ENCODE measurements at regions not wholly inside any gene's neighbourhood (a gene's known extent, or its start where the extent isn't known, plus 50 kb on each side); places are given as distances from the start of the nearest gene placed in this dataset.

DNA sequence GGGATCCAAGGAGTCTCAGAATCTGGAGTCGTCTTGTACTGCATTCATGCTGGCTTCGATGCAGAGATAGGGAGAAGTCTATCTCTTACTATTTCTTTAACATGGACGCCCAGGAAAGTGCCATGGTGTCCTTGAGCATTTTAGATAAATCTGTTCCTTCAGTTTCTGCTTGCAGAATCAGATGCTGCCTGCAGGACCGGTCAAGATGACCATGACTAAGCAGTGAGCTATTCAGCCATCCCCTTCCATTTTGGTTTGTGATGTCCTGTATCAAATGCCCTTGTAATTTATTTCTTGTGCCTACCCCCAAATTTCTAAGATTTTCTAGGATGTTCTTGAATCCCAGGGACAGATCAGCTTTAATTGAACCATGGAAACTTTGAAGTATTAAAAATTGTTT is 139.4 kb upstream of the TP63 start:
- 85 to 92% methylated on average over 4 of the region's 4 CpGs for WGBS, 2 donors

DNA sequence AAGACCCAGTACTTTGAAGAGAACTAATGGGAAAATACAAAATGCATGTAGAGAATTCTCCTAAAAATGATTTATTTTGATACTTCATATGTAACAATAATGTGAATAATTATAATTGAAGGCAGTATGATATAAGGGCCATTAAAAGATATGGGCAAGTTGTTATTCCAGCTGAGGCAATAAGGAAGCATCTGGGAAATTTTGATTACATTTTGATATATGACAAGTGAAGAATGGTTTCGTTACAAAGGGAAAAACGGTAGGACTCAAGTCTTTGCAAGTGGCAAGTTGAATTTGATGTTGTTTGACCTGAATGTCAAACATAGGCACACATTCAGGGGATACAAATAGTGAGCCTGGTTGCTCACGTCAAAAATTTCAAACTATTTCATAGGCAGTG is 137.9 kb upstream of the TP63 start:
- WGBS, 2 donors: 68 to 82% methylated on average over 3 of the region's 3 CpGs
- Histone ChIP-seq H3K27ac (ENCODE audit: low read depth in 2 of 2, low read length in 1 of 2) (no peak overlapping the region), H3K9me3 (ENCODE audit: control insufficient read depth in 2 of 2, insufficient read depth in 1 of 2, low read depth in 1 of 2, low read length in 1 of 2) (no peaks in the 10 kb centered on the region)

More for the DNA sequence above, 139.4 kb upstream of the TP63 start:
- H3K9me3 ChIP-seq (ENCODE audit: control insufficient read depth in 2 of 2, insufficient read depth in 1 of 2, low read depth in 1 of 2, low read length in 1 of 2): no peaks in the 10 kb centered on the region
- peak overlapping the region; percentile 22 to 51 for H3K27ac ChIP-seq (ENCODE audit: low read depth in 2 of 2, low read length in 1 of 2)
- H3K4me3 ChIP-seq (ENCODE audit: low read depth in 1 of 2, low read length in 2 of 2): no peak overlapping the region
- no peaks in the 10 kb centered on the region for H3K27me3 ChIP-seq (ENCODE audit: control insufficient read depth in 1 of 2, insufficient read depth in 2 of 2, low read length in 2 of 2)
- H3K36me3 ChIP-seq (ENCODE audit: control insufficient read depth in 2 of 2, insufficient read depth in 2 of 2, low read length in 1 of 2): no peaks in the 10 kb centered on the region
- peaks cover 0 to 4% of the 10 kb centered on the region in 2 donors for H3K4me1 ChIP-seq (ENCODE audit: control insufficient read depth in 2 of 2, insufficient read depth in 2 of 2, low read length in 1 of 2)

DNA sequence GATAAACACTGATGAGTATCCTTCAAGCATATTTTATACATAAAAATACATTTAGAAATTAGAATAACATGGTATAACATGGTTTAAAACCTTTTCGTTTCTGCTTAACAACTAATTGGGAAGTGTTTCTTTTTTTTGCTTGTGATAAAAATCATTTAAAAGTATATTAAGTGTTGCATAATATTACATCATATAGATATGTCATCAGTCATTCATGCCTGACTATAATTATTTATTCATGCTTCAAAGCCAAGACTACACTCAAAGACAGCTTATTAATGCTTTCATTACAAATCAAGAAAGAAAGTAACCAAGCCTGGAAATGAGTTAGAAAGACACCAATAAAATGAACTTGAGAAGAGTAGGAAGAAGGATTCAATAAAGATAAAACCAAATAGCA is 136.6 kb upstream of the TP63 start:
- Histone ChIP-seq H3K4me1 (ENCODE audit: control insufficient read depth in 2 of 2, insufficient read depth in 2 of 2, low read length in 1 of 2) (peaks cover 0 to 4% of the 10 kb centered on the region in 2 donors), H3K4me3 (ENCODE audit: low read depth in 1 of 2, low read length in 2 of 2) (no peak overlapping the region)

More for the DNA sequence above, 137.9 kb upstream of the TP63 start:
- peaks cover 0 to 4% of the 10 kb centered on the region in 2 donors for H3K4me1 ChIP-seq (ENCODE audit: control insufficient read depth in 2 of 2, insufficient read depth in 2 of 2, low read length in 1 of 2)
- no peaks in the 10 kb centered on the region for H3K27me3 ChIP-seq (ENCODE audit: control insufficient read depth in 1 of 2, insufficient read depth in 2 of 2, low read length in 2 of 2)
- H3K36me3 ChIP-seq (ENCODE audit: control insufficient read depth in 2 of 2, insufficient read depth in 2 of 2, low read length in 1 of 2): no peaks in the 10 kb centered on the region
- no peak overlapping the region for H3K4me3 ChIP-seq (ENCODE audit: low read depth in 1 of 2, low read length in 2 of 2)

DNA sequence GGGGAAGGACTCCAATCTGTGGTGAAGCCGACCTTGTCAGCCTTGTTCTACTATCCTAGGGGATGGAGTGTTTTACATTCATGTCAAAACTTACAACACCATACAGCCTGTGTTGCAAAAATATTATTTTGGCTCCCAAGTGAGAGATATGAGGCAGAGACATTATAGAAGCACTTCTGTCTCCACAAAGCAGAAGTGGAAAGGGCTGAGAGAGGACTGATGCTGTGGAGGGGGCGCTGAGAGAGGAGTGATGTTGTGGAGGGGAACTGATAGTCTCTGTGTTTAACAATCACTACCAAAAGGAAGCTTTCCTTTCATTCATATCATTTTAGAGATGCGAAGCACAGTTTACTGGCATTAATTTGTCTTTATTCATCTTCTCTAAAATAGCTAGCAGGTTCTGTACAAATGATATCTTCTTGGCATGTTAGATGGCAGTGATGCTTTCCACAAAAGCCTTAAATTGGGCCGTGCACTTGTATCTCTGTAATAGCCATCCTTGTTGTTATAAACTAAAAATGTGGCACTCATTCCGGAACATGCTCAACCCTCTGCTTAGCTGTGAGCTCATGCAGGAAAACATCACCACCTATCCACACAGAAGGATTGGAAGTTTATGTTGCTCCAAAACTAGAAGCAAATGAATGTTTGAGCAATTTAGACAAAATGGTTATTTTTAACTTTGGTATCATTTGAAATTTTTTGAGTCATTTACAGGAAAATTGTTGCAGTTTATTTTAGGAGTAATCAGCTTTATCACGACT is 134.6 kb upstream of the TP63 start:
- H3K4me3 ChIP-seq (ENCODE audit: low read depth in 1 of 2, low read length in 2 of 2): no peak overlapping the region

More for the DNA sequence above, 136.6 kb upstream of the TP63 start:
- 76 to 81% methylated on average over 1 of the region's 1 CpG for WGBS, 2 donors
- no peak overlapping the region for H3K27ac ChIP-seq (ENCODE audit: low read depth in 2 of 2, low read length in 1 of 2)
- no peaks in the 10 kb centered on the region for H3K27me3 ChIP-seq (ENCODE audit: control insufficient read depth in 1 of 2, insufficient read depth in 2 of 2, low read length in 2 of 2)
- no peaks in the 10 kb centered on the region for H3K9me3 ChIP-seq (ENCODE audit: control insufficient read depth in 2 of 2, insufficient read depth in 1 of 2, low read depth in 1 of 2, low read length in 1 of 2)
- H3K36me3 ChIP-seq (ENCODE audit: control insufficient read depth in 2 of 2, insufficient read depth in 2 of 2, low read length in 1 of 2): no peaks in the 10 kb centered on the region

DNA sequence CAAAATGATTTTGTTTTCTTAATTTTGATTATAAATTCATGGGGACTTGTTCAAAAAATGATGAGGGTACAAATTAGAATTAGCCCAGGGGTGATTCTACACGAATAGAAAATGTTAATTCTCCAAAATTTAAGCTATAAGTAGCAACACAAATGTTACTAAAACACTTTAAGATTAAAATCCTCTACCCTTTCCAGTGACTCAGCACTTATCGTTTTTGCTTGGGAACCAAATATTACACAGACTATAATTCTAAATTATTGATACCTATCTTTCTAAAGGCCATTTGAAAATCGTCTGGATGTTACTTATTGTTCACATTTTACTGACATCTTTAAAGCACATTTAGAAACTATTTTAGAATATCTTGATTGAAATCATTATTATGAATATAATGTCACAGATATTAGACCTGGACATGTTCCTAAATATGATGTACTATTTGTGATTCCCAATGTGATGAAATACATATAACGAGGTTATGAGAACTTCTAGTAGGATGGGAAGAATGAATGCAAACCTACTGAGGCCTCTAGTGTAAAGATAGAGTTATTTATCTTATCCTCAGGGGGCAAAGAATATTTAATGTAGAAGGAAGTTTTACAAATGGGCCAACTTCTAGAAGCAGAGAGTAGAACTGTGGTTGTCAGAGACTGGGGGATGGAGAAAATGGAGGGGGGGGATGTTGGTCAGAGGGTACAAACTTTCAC is 132.0 kb upstream of the TP63 start:
- Histone ChIP-seq H3K27ac (ENCODE audit: low read depth in 2 of 2, low read length in 1 of 2) (no peak overlapping the region), H3K9me3 (ENCODE audit: control insufficient read depth in 2 of 2, insufficient read depth in 1 of 2, low read depth in 1 of 2, low read length in 1 of 2) (no peaks in the 10 kb centered on the region), H3K4me1 (ENCODE audit: control insufficient read depth in 2 of 2, insufficient read depth in 2 of 2, low read length in 1 of 2) (no peaks in the 10 kb centered on the region), H3K4me3 (ENCODE audit: low read depth in 1 of 2, low read length in 2 of 2) (no peak overlapping the region), H3K36me3 (ENCODE audit: control insufficient read depth in 2 of 2, insufficient read depth in 2 of 2, low read length in 1 of 2) (no peaks in the 10 kb centered on the region), H3K27me3 (ENCODE audit: control insufficient read depth in 1 of 2, insufficient read depth in 2 of 2, low read length in 2 of 2) (no peaks in the 10 kb centered on the region)
- WGBS, 2 donors: 79 to 83% methylated on average over 4 of the region's 4 CpGs

More for the DNA sequence above, 134.6 kb upstream of the TP63 start:
- Histone ChIP-seq H3K27ac (ENCODE audit: low read depth in 2 of 2, low read length in 1 of 2) (no peak overlapping the region), H3K9me3 (ENCODE audit: control insufficient read depth in 2 of 2, insufficient read depth in 1 of 2, low read depth in 1 of 2, low read length in 1 of 2) (no peaks in the 10 kb centered on the region), H3K4me1 (ENCODE audit: control insufficient read depth in 2 of 2, insufficient read depth in 2 of 2, low read length in 1 of 2) (peaks cover 0 to 2% of the 10 kb centered on the region in 2 donors), H3K27me3 (ENCODE audit: control insufficient read depth in 1 of 2, insufficient read depth in 2 of 2, low read length in 2 of 2) (no peaks in the 10 kb centered on the region), H3K36me3 (ENCODE audit: control insufficient read depth in 2 of 2, insufficient read depth in 2 of 2, low read length in 1 of 2) (no peaks in the 10 kb centered on the region)
- 70 to 84% methylated on average over 6 of the region's 6 CpGs for WGBS, 2 donors

DNA sequence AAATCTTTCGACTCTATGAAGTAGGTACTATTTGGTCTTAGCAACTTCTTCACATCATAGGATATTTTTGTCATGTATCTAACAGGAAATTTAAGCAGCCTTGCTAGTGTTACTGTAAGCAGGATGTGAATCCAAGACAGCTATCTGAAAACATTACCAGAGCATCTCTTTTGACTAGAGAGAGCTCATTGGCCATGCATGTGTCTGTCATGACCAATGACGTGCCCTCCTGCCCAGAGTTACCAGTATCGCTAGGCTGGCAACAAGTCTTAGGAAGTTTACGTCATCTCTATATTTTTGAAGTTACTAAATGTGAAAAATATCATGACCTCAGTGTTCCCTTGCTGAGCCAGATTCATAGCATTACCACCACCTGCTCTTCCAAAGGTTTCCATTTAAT is 130.9 kb upstream of the TP63 start:
- WGBS, 2 donors: 94 to 95% methylated on average over 4 of the region's 4 CpGs

DNA sequence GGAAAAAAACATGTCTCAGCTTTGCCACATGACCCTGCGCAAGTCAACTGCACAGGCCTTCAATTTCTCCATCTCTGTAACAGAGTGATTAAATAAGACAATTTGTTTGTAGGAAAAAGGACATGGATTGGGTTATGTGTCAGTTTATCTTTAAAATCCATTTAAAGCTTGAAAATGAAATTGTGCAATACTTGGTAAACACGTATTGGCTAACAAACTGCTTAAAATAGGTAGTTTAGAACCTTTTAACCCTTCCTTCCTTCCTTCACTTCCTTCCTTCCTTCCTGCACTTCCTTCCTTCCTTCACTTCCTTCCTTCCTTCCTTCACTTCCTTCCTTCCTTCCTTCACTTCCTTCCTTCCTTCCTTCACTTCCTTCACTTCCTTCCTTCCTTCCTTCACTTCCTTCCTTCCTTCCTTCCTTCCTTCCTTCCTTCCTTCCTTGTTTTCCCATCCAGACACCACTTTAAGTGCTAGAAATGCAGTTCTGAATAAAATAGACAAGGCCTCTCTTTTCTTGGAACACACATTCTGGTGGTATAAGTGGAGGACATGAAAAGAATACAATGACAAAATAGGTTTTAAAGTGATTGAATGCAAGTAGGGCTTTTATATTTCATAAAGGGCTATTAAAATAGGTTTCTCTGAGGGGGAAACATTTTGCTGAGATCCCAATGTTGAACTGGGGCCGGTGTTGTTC is 130.2 kb upstream of the TP63 start:
- Histone ChIP-seq H3K36me3 (ENCODE audit: control insufficient read depth in 2 of 2, insufficient read depth in 2 of 2, low read length in 1 of 2) (no peaks in the 10 kb centered on the region), H3K9me3 (ENCODE audit: control insufficient read depth in 2 of 2, insufficient read depth in 1 of 2, low read depth in 1 of 2, low read length in 1 of 2) (no peaks in the 10 kb centered on the region), H3K4me1 (ENCODE audit: control insufficient read depth in 2 of 2, insufficient read depth in 2 of 2, low read length in 1 of 2) (no peaks in the 10 kb centered on the region), H3K27me3 (ENCODE audit: control insufficient read depth in 1 of 2, insufficient read depth in 2 of 2, low read length in 2 of 2) (no peaks in the 10 kb centered on the region), H3K27ac (ENCODE audit: low read depth in 2 of 2, low read length in 1 of 2) (no peak overlapping the region), H3K4me3 (ENCODE audit: low read depth in 1 of 2, low read length in 2 of 2) (no peak overlapping the region)
- 57 to 87% methylated on average over 3 of the region's 3 CpGs for WGBS, 2 donors

More for the DNA sequence above, 130.9 kb upstream of the TP63 start:
- no peaks in the 10 kb centered on the region for H3K9me3 ChIP-seq (ENCODE audit: control insufficient read depth in 2 of 2, insufficient read depth in 1 of 2, low read depth in 1 of 2, low read length in 1 of 2)
- H3K36me3 ChIP-seq (ENCODE audit: control insufficient read depth in 2 of 2, insufficient read depth in 2 of 2, low read length in 1 of 2): no peaks in the 10 kb centered on the region
- no peaks in the 10 kb centered on the region for H3K4me1 ChIP-seq (ENCODE audit: control insufficient read depth in 2 of 2, insufficient read depth in 2 of 2, low read length in 1 of 2)
- H3K27me3 ChIP-seq (ENCODE audit: control insufficient read depth in 1 of 2, insufficient read depth in 2 of 2, low read length in 2 of 2): no peaks in the 10 kb centered on the region
- H3K27ac ChIP-seq (ENCODE audit: low read depth in 2 of 2, low read length in 1 of 2): no peak overlapping the region
- no peak overlapping the region for H3K4me3 ChIP-seq (ENCODE audit: low read depth in 1 of 2, low read length in 2 of 2)

DNA sequence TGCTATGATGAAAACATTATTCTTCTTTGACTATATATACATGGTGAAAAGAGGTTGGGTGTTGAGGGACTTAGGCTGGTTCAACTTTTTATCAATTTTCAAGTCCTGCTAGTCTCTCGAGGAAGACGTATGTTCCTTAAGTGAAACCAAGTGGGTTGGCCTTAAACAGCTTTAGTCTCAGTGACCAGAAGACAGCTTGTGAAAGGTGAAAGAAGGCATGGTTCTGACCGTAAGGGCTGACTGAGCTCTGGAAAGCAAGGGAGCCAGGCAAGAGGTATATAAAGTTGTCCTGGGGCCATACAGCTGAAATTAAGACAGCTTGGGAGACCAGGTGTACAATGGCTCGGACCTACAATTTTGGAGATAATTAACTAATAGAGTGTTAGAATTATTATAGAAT is 128.9 kb upstream of the TP63 start:
- Histone ChIP-seq H3K9me3 (ENCODE audit: control insufficient read depth in 2 of 2, insufficient read depth in 1 of 2, low read depth in 1 of 2, low read length in 1 of 2) (no peaks in the 10 kb centered on the region), H3K4me1 (ENCODE audit: control insufficient read depth in 2 of 2, insufficient read depth in 2 of 2, low read length in 1 of 2) (no peaks in the 10 kb centered on the region), H3K27me3 (ENCODE audit: control insufficient read depth in 1 of 2, insufficient read depth in 2 of 2, low read length in 2 of 2) (no peaks in the 10 kb centered on the region), H3K4me3 (ENCODE audit: low read depth in 1 of 2, low read length in 2 of 2) (no peak overlapping the region), H3K27ac (ENCODE audit: low read depth in 2 of 2, low read length in 1 of 2) (no peak overlapping the region), H3K36me3 (ENCODE audit: control insufficient read depth in 2 of 2, insufficient read depth in 2 of 2, low read length in 1 of 2) (no peaks in the 10 kb centered on the region)
- 85 to 92% methylated on average over 4 of the region's 4 CpGs for WGBS, 2 donors

DNA sequence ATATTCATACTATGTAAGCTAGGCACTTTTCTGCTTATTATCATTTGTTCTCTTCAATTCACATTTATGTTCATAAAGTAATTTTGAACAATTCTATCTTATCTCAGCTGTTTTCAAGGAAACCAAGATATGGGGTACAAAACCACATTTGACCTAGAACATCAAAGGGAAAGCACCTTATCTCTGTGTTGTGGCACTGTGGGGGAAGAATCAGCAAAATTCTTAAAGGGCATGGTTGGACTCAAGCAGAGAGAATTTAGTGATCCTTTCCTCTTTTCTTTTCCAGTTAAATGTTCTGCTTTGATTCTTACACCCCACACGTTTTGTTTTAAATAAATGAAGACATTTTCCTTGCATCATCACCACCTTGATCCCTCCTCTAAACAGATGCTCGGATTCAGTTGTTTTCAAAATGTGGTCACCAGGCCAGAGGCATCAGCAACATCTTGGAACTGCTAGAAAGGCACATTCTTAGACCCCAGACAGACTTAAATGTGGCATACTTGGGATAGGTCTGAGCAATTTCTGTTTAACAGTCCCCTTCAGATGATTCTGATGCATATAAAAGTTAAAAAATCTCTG is 128.4 kb upstream of the TP63 start:
- Histone ChIP-seq H3K4me1 (ENCODE audit: control insufficient read depth in 2 of 2, insufficient read depth in 2 of 2, low read length in 1 of 2) (no peaks in the 10 kb centered on the region), H3K4me3 (ENCODE audit: low read depth in 1 of 2, low read length in 2 of 2) (no peak overlapping the region), H3K9me3 (ENCODE audit: control insufficient read depth in 2 of 2, insufficient read depth in 1 of 2, low read depth in 1 of 2, low read length in 1 of 2) (no peaks in the 10 kb centered on the region), H3K27ac (ENCODE audit: low read depth in 2 of 2, low read length in 1 of 2) (no peak overlapping the region), H3K36me3 (ENCODE audit: control insufficient read depth in 2 of 2, insufficient read depth in 2 of 2, low read length in 1 of 2) (no peaks in the 10 kb centered on the region), H3K27me3 (ENCODE audit: control insufficient read depth in 1 of 2, insufficient read depth in 2 of 2, low read length in 2 of 2) (no peaks in the 10 kb centered on the region)
- WGBS, 2 donors: 40 to 71% methylated on average over 2 of the region's 2 CpGs

All from esophagus (tissue), 2 donors.